CD4-positive, alpha-beta T cell (primary cell): ENCODE measurements at regions not wholly inside any gene's neighbourhood (a gene's known extent, or its start where the extent isn't known, plus 50 kb on each side); places are given as distances from the start of the nearest gene placed in this dataset.

Experiments
- ATAC-seq: fragments of 200-7000 bp; cut with Tn5 transposase; one replicate; pipeline ENCODE4 v1.10.0; 2022; ENCODE audit warnings: mild to moderate bottlenecking; ENCODE audit not compliant: poor library complexity
- CTCF ChIA-PET: fragments of 350-600 bp; sonication (Branson Sonifier 250); formaldehyde crosslinking; loops from one replicate; lab custom pipeline; 2021; ENCODE audit warnings: antibody characterized with exemption, inconsistent platforms; lab: Charles Lee
- POLR2A ChIA-PET: fragments of 350-600 bp; sonication (Branson Sonifier 250); formaldehyde crosslinking; loops from one replicate; lab custom pipeline; 2021; ENCODE audit warnings: antibody characterized with exemption, inconsistent platforms; lab: Charles Lee
- DNase-seq, 14 experiments: peaks; one replicate each; pipeline ENCODE4 v3.0.0-alpha.2; 2013 to 2020; ENCODE audit warnings: mixed read lengths in 2 of 14
- H3K27ac ChIP-seq, 2 donors: one replicate each; pipeline versions ENCODE4 v1.5.1 to v1.7.0; 2013; ENCODE audit warnings: low read length in 2 of 2, low read depth in 1 of 2, mild to moderate bottlenecking in 1 of 2
- H3K27me3 ChIP-seq, 2 experiments: 1 replicate in 1 of 2; 2 replicates in 1 of 2; pipeline versions ENCODE4 v1.6.1 to v1.7.0; 2013; ENCODE audit warnings: low read length in 2 of 2, control low read depth in 1 of 2, mild to moderate bottlenecking in 1 of 2, moderate library complexity in 1 of 2; ENCODE audit not compliant: insufficient read depth in 2 of 2, control insufficient read depth in 1 of 2
- H3K36me3 ChIP-seq: one replicate; pipeline ENCODE4 v1.6.1; 2013; ENCODE audit warnings: low read length, control low read depth; ENCODE audit not compliant: insufficient read depth
- H3K4me1 ChIP-seq: one replicate; pipeline ENCODE4 v1.6.1; 2013; ENCODE audit warnings: low read length, control low read depth; ENCODE audit not compliant: insufficient read depth
- H3K4me3 ChIP-seq: one replicate; pipeline ENCODE4 v1.5.1; 2013; ENCODE audit warnings: mild to moderate bottlenecking, low read length, moderate library complexity
- H3K9me3 ChIP-seq, 2 experiments: 1 replicate in 1 of 2; 2 replicates in 1 of 2; pipeline versions ENCODE4 v1.6.1 to v1.7.0; 2013; ENCODE audit warnings: low read length in 2 of 2, mild to moderate bottlenecking in 2 of 2, control low read depth in 1 of 2, moderate library complexity in 1 of 2; ENCODE audit not compliant: control insufficient read depth in 1 of 2, insufficient read depth in 1 of 2
- H3K27ac Mint-ChIP-seq: one replicate; pipeline ENCODE4 v1.8.0; 2020; ENCODE audit warnings: mixed read lengths
- H3K27me3 Mint-ChIP-seq: one replicate; pipeline ENCODE4 v1.8.0; 2021; ENCODE audit warnings: mixed read lengths
- H3K36me3 Mint-ChIP-seq: one replicate; pipeline ENCODE4 v1.8.0; 2021; ENCODE audit warnings: low read depth, mixed read lengths
- H3K4me1 Mint-ChIP-seq: one replicate; pipeline ENCODE4 v1.8.0; 2021; ENCODE audit warnings: low read depth, mixed read lengths
- H3K4me3 Mint-ChIP-seq: one replicate; pipeline ENCODE4 v1.8.0; 2020; ENCODE audit warnings: mild to moderate bottlenecking, mixed read lengths
- H3K9me3 Mint-ChIP-seq: one replicate; pipeline ENCODE4 v1.8.0; 2020; ENCODE audit warnings: mixed read lengths
- intact Hi-C, 2 experiments: fragments of 100-400 bp; cut with DNase I in 1 of 2; cut with micrococcal nuclease in 1 of 2; formaldehyde crosslinking; loops; one replicate each; pipeline versions ENCODE4 v1.15.1 to v1.9.0; 2023 to 2025; cut with DNase I, micrococcal nuclease
- TF ChIP-seq, protein P1 (sequence below): fragments of 200-600 bp; IDR thresholded peaks from one replicate; pipeline ENCODE4 v1.8.0; 2022; ENCODE audit warnings: antibody characterized with exemption, mild to moderate bottlenecking

DNA sequence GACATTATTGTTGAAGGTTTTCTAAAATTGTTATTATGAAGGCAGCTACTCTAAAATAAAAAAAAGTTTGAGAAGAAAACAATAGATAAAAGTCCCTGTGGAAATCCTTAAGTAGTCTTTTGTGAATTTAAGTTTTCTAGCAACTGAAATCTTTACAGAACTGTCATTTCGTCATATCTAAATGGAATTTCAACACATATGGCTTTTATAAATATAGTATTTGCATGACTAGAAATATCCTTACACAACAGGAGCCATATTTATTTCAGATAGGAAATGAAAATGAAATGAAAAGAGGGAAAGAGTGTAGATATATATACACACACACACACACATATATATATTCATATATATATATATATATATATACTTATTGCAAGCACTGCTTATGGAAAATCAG lies 204.7 kb upstream of the RGS18 start:
- no peaks in the 10 kb centered on the region for H3K9me3 Mint-ChIP-seq
- no peaks in the 10 kb centered on the region for H3K36me3 Mint-ChIP-seq
- no peaks in the 10 kb centered on the region for H3K27me3 ChIP-seq
- no peaks in the 10 kb centered on the region for H3K36me3 ChIP-seq
- no peaks in the 10 kb centered on the region for H3K4me1 ChIP-seq
- no peak overlapping the region for H3K27ac ChIP-seq
- no peak for ATAC-seq
- DNase-seq = no peak
- peaks cover 0 to 4% of the 10 kb centered on the region in 2 experiments for H3K9me3 ChIP-seq
- no peaks in the 10 kb centered on the region for H3K27me3 Mint-ChIP-seq
- CTCF ChIA-PET = no interaction called here
- H3K4me3 Mint-ChIP-seq = no peak overlapping the region
- H3K4me3 ChIP-seq = no peak overlapping the region
- intact Hi-C loops = no loop called here
- no peak overlapping the region for H3K27ac Mint-ChIP-seq
- POLR2A ChIA-PET = no interaction called here
- H3K4me1 Mint-ChIP-seq = no peaks in the 10 kb centered on the region
- TF ChIP-seq, protein P1, sequence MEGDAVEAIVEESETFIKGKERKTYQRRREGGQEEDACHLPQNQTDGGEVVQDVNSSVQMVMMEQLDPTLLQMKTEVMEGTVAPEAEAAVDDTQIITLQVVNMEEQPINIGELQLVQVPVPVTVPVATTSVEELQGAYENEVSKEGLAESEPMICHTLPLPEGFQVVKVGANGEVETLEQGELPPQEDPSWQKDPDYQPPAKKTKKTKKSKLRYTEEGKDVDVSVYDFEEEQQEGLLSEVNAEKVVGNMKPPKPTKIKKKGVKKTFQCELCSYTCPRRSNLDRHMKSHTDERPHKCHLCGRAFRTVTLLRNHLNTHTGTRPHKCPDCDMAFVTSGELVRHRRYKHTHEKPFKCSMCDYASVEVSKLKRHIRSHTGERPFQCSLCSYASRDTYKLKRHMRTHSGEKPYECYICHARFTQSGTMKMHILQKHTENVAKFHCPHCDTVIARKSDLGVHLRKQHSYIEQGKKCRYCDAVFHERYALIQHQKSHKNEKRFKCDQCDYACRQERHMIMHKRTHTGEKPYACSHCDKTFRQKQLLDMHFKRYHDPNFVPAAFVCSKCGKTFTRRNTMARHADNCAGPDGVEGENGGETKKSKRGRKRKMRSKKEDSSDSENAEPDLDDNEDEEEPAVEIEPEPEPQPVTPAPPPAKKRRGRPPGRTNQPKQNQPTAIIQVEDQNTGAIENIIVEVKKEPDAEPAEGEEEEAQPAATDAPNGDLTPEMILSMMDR = no peak

DNA sequence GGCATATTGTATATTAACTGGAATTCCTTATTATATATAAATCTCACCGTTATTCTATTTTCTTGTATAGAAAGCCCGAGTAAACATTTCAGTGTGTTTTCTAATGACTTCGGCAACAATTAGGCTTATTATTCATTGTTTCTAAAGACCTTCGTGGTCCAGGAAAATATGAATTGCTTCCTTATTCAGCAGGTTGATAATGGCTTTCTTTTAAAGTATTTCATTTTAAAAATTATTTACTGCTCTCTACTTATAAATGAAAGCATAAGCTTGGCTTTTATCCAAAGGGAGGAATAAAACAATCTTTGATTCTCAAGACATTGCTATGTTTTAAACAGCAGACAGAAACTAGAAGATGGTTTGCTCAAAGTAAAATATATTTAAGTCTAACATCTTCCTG lies 198.4 kb upstream of the RGS18 start:
- Histone ChIP-seq H3K27me3 (no peaks in the 10 kb centered on the region), H3K27ac (no peak overlapping the region), H3K4me3 (no peak overlapping the region), H3K4me1 (no peaks in the 10 kb centered on the region), H3K36me3 (no peaks in the 10 kb centered on the region), H3K9me3 (no peaks in the 10 kb centered on the region)
- DNase-seq = no peak
- ChIA-PET CTCF (no interaction called here), POLR2A (no interaction called here)
- ATAC-seq = no peak
- Mint-ChIP-seq H3K36me3 (no peaks in the 10 kb centered on the region), H3K4me3 (no peak overlapping the region), H3K4me1 (no peaks in the 10 kb centered on the region), H3K9me3 (no peaks in the 10 kb centered on the region), H3K27me3 (no peaks in the 10 kb centered on the region), H3K27ac (no peak overlapping the region)
- TF ChIP-seq, protein P1 = no peak
- intact Hi-C loops = no loop called here

DNA sequence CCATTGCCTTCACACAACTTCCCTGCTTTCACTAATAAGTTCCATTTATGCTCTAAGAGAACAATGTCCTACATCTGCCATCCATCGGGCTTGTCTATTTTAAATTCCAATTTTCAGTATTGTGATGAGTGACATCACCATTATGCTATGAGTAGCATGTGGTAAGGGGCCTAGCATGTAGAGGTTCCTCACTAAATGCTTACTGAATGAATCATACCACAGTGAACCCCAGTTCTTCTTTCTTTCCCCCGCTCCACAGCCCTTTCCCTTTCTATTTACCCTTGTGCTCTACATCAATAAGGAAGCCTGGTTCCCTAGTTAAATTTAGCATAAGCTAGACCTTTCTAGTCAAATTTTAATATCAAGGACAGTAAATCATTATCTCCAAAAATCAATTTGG lies 195.0 kb upstream of the RGS18 start:
- TF ChIP-seq, protein P1 = no peak
- intact Hi-C loops = no loop called here
- peak in 1 of 14 experiments; percentile 11 for DNase-seq
- H3K27me3 Mint-ChIP-seq = no peaks in the 10 kb centered on the region
- Histone ChIP-seq H3K27me3 (no peaks in the 10 kb centered on the region), H3K9me3 (no peaks in the 10 kb centered on the region), H3K4me1 (no peaks in the 10 kb centered on the region), H3K4me3 (no peak overlapping the region), H3K36me3 (no peaks in the 10 kb centered on the region), H3K27ac (no peak overlapping the region)
- no peak overlapping the region for H3K4me3 Mint-ChIP-seq
- H3K9me3 Mint-ChIP-seq = no peaks in the 10 kb centered on the region
- ATAC-seq = no peak
- POLR2A ChIA-PET = no interaction called here
- no peaks in the 10 kb centered on the region for H3K36me3 Mint-ChIP-seq
- H3K27ac Mint-ChIP-seq = no peak overlapping the region
- CTCF ChIA-PET = no interaction called here
- no peaks in the 10 kb centered on the region for H3K4me1 Mint-ChIP-seq
